ENCODE measurements at regions not wholly inside any gene's neighbourhood (a gene's known extent, or its start where the extent isn't known, plus 50 kb on each side); places are given as distances from the start of the nearest gene placed in this dataset.

DNA sequence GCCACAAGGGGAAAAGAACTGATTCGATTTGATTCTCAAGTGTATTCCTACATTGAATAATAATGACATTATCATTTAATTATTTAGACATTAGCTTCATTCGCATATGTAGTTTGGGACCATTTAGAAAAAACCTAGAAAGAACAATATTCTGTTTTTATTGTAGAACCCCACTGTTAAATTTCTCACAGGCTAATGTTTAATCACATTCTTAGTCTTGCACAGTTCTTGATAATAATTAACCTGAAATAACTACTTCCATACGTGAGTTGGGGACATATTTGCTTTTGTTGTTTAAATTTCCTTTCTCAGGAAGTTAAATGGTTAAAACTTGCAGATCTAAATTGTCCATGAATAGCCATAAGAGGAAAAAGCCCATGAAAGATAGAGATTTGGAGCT lies 275.2 kb downstream of the TFAP2B start:
- TF ChIP-seq EP300 (conservative IDR thresholded peaks at IDR 0.05; ENCODE audit: poor library complexity, severe bottlenecking) (no peak), POLR2AphosphoS5 (IDR thresholded peaks at IDR 0.05) (no peak)

Measured in neural cell (in vitro differentiated cells).